ENCODE measurements at regions not wholly inside any gene's neighbourhood (a gene's known extent, or its start where the extent isn't known, plus 50 kb on each side); places are given as distances from the start of the nearest gene placed in this dataset.

GRCh38 chr1:54477153-54477561 is 70.9 kb upstream of the ACOT11 start:
- Histone ChIP-seq H3K4me3 (no peak overlapping the region), H3K27me3 (ENCODE audit: low read depth) (peaks cover 27% of the 10 kb centered on the region), H3K36me3 (no peaks in the 10 kb centered on the region), H3K27ac (no peak overlapping the region), H3K9me3 (no peaks in the 10 kb centered on the region), H3K4me1 (peaks cover 26% of the 10 kb centered on the region)
- no peak for DNase-seq
- ATAC-seq, result no peak
- no peak for TF ChIP-seq CTCF (IDR thresholded peaks at IDR 0.05)
- intact Hi-C loops (cut with DNase I), result no loop called here

GRCh38 chr1:54476530-54477109 is 70.4 kb upstream of the SSBP3 start:
- ATAC-seq (no peak), DNase-seq (no peak)
- Histone ChIP-seq H3K27me3 (ENCODE audit: low read depth) (peaks cover 27% of the 10 kb centered on the region), H3K4me1 (peaks cover 24% of the 10 kb centered on the region), H3K36me3 (no peaks in the 10 kb centered on the region), H3K9me3 (no peaks in the 10 kb centered on the region), H3K27ac (no peak overlapping the region), H3K4me3 (no peak overlapping the region)
- TF ChIP-seq CTCF (IDR thresholded peaks at IDR 0.05), result no peak
- intact Hi-C loops (cut with DNase I), result no loop called here

- ATAC-seq (peak in 1 of 2 donors; percentile 7), DNase-seq (no peak)
- Histone ChIP-seq H3K27me3 (ENCODE audit: low read depth) (peaks cover 27% of the 10 kb centered on the region), H3K36me3 (no peaks in the 10 kb centered on the region), H3K4me3 (no peak overlapping the region), H3K9me3 (no peaks in the 10 kb centered on the region), H3K4me1 (peaks cover 18% of the 10 kb centered on the region), H3K27ac (no peak overlapping the region)
- intact Hi-C loops (cut with DNase I), result no loop called here
- no peak for TF ChIP-seq CTCF (IDR thresholded peaks at IDR 0.05)
Measured at GRCh38 chr1:54475946-54476516, 69.8 kb upstream of the SSBP3 start.

GRCh38 chr1:54475357-54475881 is 69.2 kb upstream of the SSBP3 start:
- H3K27me3 ChIP-seq (ENCODE audit: low read depth), result peaks cover 27% of the 10 kb centered on the region
- no peak overlapping the region for H3K27ac ChIP-seq
- no peaks in the 10 kb centered on the region for H3K36me3 ChIP-seq
- intact Hi-C loops (cut with DNase I), result no loop called here
- peak overlapping the region; percentile 35 for H3K4me3 ChIP-seq
- H3K4me1 ChIP-seq, result peaks cover 12% of the 10 kb centered on the region
- peak; percentile 21 to 40 for ATAC-seq
- DNase-seq, result no peak
- H3K9me3 ChIP-seq, result no peaks in the 10 kb centered on the region
- TF ChIP-seq CTCF (IDR thresholded peaks at IDR 0.05), result no peak

GRCh38 chr1:54474310-54475251 is 68.4 kb upstream of the SSBP3 start:
- H3K27ac ChIP-seq, result no peak overlapping the region
- H3K9me3 ChIP-seq, result no peaks in the 10 kb centered on the region
- DNase-seq, result no peak
- H3K36me3 ChIP-seq, result no peaks in the 10 kb centered on the region
- intact Hi-C loops (cut with DNase I), result no loop called here
- H3K4me3 ChIP-seq, result peak overlapping the region; percentile 35
- TF ChIP-seq CTCF (IDR thresholded peaks at IDR 0.05), result no peak
- H3K4me1 ChIP-seq, result peaks cover 12% of the 10 kb centered on the region
- H3K27me3 ChIP-seq (ENCODE audit: low read depth), result peaks cover 27% of the 10 kb centered on the region
- ATAC-seq, result peak; percentile 53 to 56
